C4-2B (cell line): ENCODE measurements at regions not wholly inside any gene's neighbourhood (a gene's known extent, or its start where the extent isn't known, plus 50 kb on each side); places are given as distances from the start of the nearest gene placed in this dataset.

ENCODE experiments used
- H3K27ac ChIP-seq: fragments of 450-650 bp; 2 replicates; pipeline ENCODE4 v1.5.1; 2017
- ZFX ChIP-seq: fragments of 450-650 bp; IDR thresholded peaks from 2 replicates; pipeline ENCODE4 v1.6.1; 2017
- TF ChIP-seq, protein P1 (sequence below): fragments of 450-650 bp; conservative IDR thresholded peaks from 2 replicates; pipeline ENCODE4 v1.5.1; 2017; ENCODE audit warnings: mild to moderate bottlenecking

DNA sequence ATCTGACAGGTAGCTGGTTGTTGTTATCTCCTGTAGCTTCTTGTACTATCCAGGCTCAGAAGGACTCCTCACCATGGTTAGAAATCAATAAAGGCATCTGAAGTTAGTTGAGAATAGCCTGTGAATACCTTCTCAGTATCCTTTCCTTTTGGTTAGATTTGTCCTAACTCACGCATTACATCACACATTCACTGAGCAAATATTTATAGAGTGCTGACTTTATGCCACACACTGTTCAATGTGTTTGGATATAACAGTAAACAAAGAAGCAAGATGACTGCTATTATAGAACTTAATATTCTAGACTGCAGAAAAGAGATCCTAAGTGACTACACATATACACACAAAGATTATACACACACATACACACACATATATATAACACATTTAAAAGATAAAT, 889.9 kb upstream of the CHAC2 start:
- TF ChIP-seq, protein P1, sequence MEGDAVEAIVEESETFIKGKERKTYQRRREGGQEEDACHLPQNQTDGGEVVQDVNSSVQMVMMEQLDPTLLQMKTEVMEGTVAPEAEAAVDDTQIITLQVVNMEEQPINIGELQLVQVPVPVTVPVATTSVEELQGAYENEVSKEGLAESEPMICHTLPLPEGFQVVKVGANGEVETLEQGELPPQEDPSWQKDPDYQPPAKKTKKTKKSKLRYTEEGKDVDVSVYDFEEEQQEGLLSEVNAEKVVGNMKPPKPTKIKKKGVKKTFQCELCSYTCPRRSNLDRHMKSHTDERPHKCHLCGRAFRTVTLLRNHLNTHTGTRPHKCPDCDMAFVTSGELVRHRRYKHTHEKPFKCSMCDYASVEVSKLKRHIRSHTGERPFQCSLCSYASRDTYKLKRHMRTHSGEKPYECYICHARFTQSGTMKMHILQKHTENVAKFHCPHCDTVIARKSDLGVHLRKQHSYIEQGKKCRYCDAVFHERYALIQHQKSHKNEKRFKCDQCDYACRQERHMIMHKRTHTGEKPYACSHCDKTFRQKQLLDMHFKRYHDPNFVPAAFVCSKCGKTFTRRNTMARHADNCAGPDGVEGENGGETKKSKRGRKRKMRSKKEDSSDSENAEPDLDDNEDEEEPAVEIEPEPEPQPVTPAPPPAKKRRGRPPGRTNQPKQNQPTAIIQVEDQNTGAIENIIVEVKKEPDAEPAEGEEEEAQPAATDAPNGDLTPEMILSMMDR, result no peak
- TF ChIP-seq ZFX, result no peak
- H3K27ac ChIP-seq, result no peak overlapping the region

DNA sequence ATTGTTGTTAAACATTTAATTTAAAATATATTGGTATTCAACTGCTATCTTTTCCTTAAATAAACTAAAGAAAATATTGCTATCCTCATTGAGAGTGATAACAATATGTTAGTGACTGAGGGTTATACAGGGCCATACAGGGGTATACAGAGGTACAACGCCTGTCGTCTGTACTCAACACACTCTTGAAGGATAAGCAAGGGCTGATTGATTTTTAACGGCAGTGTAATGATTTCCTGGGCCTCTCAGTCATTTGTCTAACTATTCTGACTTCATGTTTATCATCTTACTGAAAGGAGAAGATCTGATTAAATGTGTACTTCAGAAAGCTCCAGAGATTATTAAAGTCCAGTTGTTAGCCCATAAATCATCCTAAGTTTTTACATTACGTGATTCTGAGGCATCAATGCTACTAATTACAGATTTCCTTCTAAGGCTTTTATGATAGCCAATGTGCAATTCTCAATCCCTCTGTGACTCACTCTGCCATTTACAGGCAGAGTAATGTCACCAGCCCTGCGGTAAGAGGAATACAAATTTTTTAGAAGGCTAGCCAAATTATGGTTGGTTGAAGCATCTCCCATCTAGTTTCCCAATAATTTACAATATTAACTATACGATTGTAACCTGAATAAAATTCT, 893.0 kb upstream of the CHAC2 start:
- TF ChIP-seq, protein P1, result no peak
- no peak for TF ChIP-seq ZFX
- H3K27ac ChIP-seq, result no peak overlapping the region

DNA sequence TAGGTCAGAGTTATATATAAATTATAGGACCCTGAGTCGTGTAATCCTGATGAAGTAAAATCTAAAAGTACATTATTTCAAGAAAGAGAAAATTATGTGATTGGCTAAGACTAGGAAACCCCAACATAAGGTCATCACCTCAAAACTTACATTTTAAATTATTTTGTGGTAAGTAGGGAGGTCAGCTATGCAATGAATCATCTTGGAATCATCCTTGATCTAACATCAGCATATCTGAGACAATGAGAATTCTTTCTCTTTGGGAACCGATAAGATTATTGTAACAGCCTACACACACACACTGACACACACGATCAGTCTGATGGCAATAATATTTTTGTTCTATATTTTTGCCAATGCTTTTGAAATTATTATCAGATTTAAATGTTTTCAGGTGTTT, 904.8 kb upstream of the CHAC2 start:
- TF ChIP-seq ZFX, result no peak
- TF ChIP-seq, protein P1, result no peak
- no peak overlapping the region for H3K27ac ChIP-seq

DNA sequence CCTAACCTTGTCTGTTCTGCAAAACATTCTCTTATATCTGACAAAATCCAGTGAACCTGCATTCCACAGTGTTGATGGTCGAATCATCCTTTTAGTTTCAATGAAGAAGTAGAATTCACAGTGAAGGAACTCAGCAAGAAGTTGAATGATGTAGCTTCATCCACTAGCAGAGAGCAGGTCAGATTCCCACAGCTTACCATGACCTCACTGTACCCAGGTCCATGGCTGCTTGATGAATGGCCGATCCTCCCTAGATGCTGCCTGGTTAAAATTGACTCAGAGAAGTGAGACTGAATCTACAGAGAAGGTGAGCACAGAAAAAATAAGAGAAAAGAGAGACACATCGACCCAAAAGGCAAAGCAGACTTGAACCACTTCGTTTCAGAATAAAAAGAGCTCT, 906.0 kb upstream of the CHAC2 start:
- H3K27ac ChIP-seq, result no peak overlapping the region
- TF ChIP-seq ZFX, result no peak
- TF ChIP-seq, protein P1, result no peak

DNA sequence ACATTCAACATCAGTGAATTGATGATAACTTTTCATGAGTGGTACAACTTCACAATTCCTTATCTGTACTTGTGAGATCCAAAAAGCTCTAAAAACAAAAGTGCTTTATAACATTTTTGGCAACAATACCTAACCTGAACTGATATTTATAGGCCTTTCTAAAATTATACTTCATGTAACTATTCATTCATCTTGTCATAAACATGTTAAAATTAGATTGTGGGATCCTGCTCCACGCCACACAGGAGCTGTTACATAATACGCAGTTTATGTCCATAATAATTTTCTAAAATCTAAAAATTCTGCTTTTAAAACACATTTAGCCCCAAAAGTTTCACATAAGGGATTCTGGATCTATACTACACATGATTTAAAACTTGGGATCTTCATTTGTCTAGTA, 908.5 kb upstream of the CHAC2 start:
- no peak for TF ChIP-seq ZFX
- TF ChIP-seq, protein P1, result no peak
- H3K27ac ChIP-seq, result no peak overlapping the region

DNA sequence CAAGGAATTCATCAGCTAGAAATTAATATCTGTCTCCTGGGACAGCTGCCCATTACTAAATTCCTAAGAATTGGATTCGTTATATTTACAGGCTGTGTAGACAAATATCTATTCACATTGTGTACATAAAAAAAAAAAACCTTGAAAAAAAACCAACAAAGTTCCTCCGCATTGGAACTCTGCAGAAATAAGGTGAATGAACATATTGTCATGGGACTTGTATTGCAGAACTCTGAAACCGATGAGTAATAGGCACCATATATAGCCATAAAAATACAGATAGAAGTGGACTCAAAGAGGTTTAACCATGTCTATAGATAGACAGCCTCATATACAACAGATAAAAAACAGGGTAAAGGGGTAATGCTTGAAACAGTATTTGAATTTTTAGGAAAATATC, 909.9 kb upstream of the CHAC2 start:
- TF ChIP-seq ZFX, result no peak
- TF ChIP-seq, protein P1, result no peak
- H3K27ac ChIP-seq, result no peak overlapping the region

DNA sequence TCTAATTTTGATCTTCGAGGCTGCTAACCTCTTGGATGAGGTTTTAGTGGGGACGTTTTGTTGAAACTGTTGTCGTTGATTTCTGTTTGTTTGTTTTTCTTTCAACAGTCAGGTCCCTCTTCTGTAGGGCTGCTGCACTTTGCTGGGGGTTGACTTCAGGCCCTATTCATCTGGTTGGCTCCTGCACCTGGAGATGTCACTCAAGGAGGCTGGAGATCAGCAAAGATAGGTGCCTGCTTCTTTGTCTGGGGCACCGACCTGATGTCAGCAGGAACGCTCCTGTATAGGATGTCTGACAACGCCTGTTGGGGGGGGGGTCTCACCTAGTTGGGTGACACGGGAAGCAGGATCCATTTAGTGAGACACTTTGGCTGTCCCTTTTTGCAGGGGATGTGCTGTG, 915.6 kb upstream of the CHAC2 start:
- no peak overlapping the region for H3K27ac ChIP-seq
- TF ChIP-seq, protein P1, result no peak
- no peak for TF ChIP-seq ZFX
